Ovary (tissue), 7 donors: ENCODE measurements at regions not wholly inside any gene's neighbourhood (a gene's known extent, or its start where the extent isn't known, plus 50 kb on each side); places are given as distances from the start of the nearest gene placed in this dataset.

Experiments used
- DNase-seq, 5 donors: peaks; one replicate each; pipeline ENCODE4 v3.0.0-alpha.2; 2019 to 2020
- H3K27ac ChIP-seq, 2 donors: fragments of 200-600 bp; one replicate each; pipeline versions ENCODE4 v1.5.1 to v1.8.0; 2019 to 2022
- H3K27me3 ChIP-seq: fragments of 200-600 bp; one replicate; pipeline ENCODE4 v1.8.0; 2022
- H3K36me3 ChIP-seq: fragments of 200-600 bp; sonication (generic); one replicate; pipeline ENCODE4 v1.5.1; 2019
- H3K4me1 ChIP-seq: one replicate; pipeline ENCODE4 v1.8.1; 2013; ENCODE audit warnings: mild to moderate bottlenecking, moderate library complexity; ENCODE audit not compliant: insufficient read depth
- H3K4me3 ChIP-seq: fragments of 200-600 bp; sonication (generic); one replicate; pipeline ENCODE4 v1.5.1; 2017
- H3K9me3 ChIP-seq, 2 donors: fragments of 200-600 bp in 1 of 2; sonication (generic) in 1 of 2; one replicate each; pipeline versions ENCODE4 v1.5.1 to v1.8.1; 2013 to 2019; ENCODE audit warnings: mild to moderate bottlenecking in 1 of 2, moderate library complexity in 1 of 2
- CTCF ChIP-seq, 3 donors: fragments of 450-650 bp in 2 of 3; fragments of 200-600 bp in 1 of 3; IDR thresholded peaks; one replicate each; pipeline versions ENCODE4 v1.5.1 to v1.8.0; 2016 to 2022; ENCODE audit warnings: antibody characterized with exemption in 3 of 3, mild to moderate bottlenecking in 1 of 3
- EP300 ChIP-seq: sonication (generic); formaldehyde crosslinking; IDR thresholded peaks from one replicate; pipeline ENCODE4 v1.6.1; 2017; ENCODE audit warnings: antibody characterized with exemption
- POLR2A ChIP-seq: fragments of 450-650 bp; IDR thresholded peaks from one replicate; pipeline ENCODE4 v1.6.1; 2017; ENCODE audit warnings: antibody characterized with exemption, mild to moderate bottlenecking, moderate library complexity
- WGBS, 3 donors: extraction: QIAGEN DNeasy Blood & Tissue Kit in 1 of 3; methylation state at CpG; one replicate each; pipeline versions ENCODE4 v1.1.5 to v1.1.7; 2013 to 2017; 5-methylcytosine and 5-hydroxymethylcytosine counted together
- intact Hi-C, 4 donors: fragments of 100-400 bp; cut with DNase I; formaldehyde crosslinking; loops; one replicate each; pipeline versions ENCODE4 v1.11.0 to v1.15.1; 2022 to 2023
- donor health status: DM: no; HTN: no; CAD: no; lungs with moderate emphysema.
- donor health status: DM: no; HTN: no; CAD: no.
- donor health status: Bipolar disorder and iron deficiency.
- donor health status: DM: no; HTN: no; CAD: no.
- donor health status: DM: yes; HTN: yes; CAD: no.

GRCh38 chr21:38613686-38614085, 115.4 kb upstream of the ERG start:
- no peaks in the 10 kb centered on the region for H3K27me3 ChIP-seq
- H3K36me3 ChIP-seq = no peaks in the 10 kb centered on the region
- H3K4me3 ChIP-seq = no peak overlapping the region
- 89 to 96% (median 95%) methylated on average over 6 of the region's 6 CpGs for whole genome bisulfite sequencing, 3 donors
- DNase-seq = no peak
- no peak overlapping the region for H3K27ac ChIP-seq
- intact Hi-C loops = no loop called here
- no peaks in the 10 kb centered on the region for H3K4me1 ChIP-seq
- no peak for TF ChIP-seq POLR2A
- no peak for TF ChIP-seq CTCF (IDR thresholded peaks at IDR 0.05)
- TF ChIP-seq EP300 = no peak
- no peaks in the 10 kb centered on the region for H3K9me3 ChIP-seq

GRCh38 chr21:38614558-38614957, 116.3 kb upstream of the ERG start:
- H3K9me3 ChIP-seq = no peaks in the 10 kb centered on the region
- no peaks in the 10 kb centered on the region for H3K27me3 ChIP-seq
- no peaks in the 10 kb centered on the region for H3K36me3 ChIP-seq
- no peak overlapping the region for H3K27ac ChIP-seq
- no peak for DNase-seq
- intact Hi-C loops = no loop called here
- no peak overlapping the region for H3K4me3 ChIP-seq
- 90 to 95% (median 92%) methylated on average over 5 of the region's 5 CpGs for WGBS, 3 donors
- H3K4me1 ChIP-seq = no peaks in the 10 kb centered on the region
- no peak for TF ChIP-seq POLR2A
- no peak for TF ChIP-seq CTCF (IDR thresholded peaks at IDR 0.05)

GRCh38 chr21:38619480-38619879, 121.2 kb upstream of the ERG start:
- Histone ChIP-seq H3K9me3 (no peaks in the 10 kb centered on the region), H3K4me3 (no peak overlapping the region), H3K27me3 (no peaks in the 10 kb centered on the region), H3K4me1 (peaks cover 2% of the 10 kb centered on the region), H3K36me3 (no peaks in the 10 kb centered on the region), H3K27ac (no peak overlapping the region)
- intact Hi-C loops = no loop called here
- DNase-seq = no peak
- TF ChIP-seq POLR2A (no peak), CTCF (IDR thresholded peaks at IDR 0.05) (no peak), EP300 (no peak)
- WGBS, 3 donors = 61 to 71% (median 70%) methylated on average over 2 of the region's 2 CpGs

GRCh38 chr21:38619992-38620479, 121.8 kb upstream of the ERG start:
- H3K9me3 ChIP-seq = no peaks in the 10 kb centered on the region
- H3K4me3 ChIP-seq = no peak overlapping the region
- intact Hi-C loops = no loop called here
- peaks cover 2% of the 10 kb centered on the region for H3K4me1 ChIP-seq
- no peak for TF ChIP-seq POLR2A
- TF ChIP-seq CTCF (IDR thresholded peaks at IDR 0.05) = no peak
- no peak for TF ChIP-seq EP300
- H3K27ac ChIP-seq = no peak overlapping the region
- 10 to 14% (median 12%) methylated on average over 9 of the region's 9 CpGs for WGBS, 3 donors
- peak; percentile 70 to 82 (median 71) for DNase-seq
- no peaks in the 10 kb centered on the region for H3K36me3 ChIP-seq
- H3K27me3 ChIP-seq = no peaks in the 10 kb centered on the region

- no peak overlapping the region for H3K27ac ChIP-seq
- H3K4me3 ChIP-seq = no peak overlapping the region
- no peaks in the 10 kb centered on the region for H3K27me3 ChIP-seq
- peaks cover 2% of the 10 kb centered on the region for H3K4me1 ChIP-seq
- H3K9me3 ChIP-seq = no peaks in the 10 kb centered on the region
- no peak for TF ChIP-seq CTCF (IDR thresholded peaks at IDR 0.05)
- TF ChIP-seq POLR2A = no peak
- TF ChIP-seq EP300 = no peak
- WGBS, 3 donors = 94 to 98% (median 96%) methylated on average over 3 of the region's 3 CpGs
- no peak for DNase-seq
- intact Hi-C loops = no loop called here
- no peaks in the 10 kb centered on the region for H3K36me3 ChIP-seq
Observed at GRCh38 chr21:38621132-38621531, 122.9 kb upstream of the ERG start.
